PC-3 (cell line): ENCODE measurements at regions not wholly inside any gene's neighbourhood (a gene's known extent, or its start where the extent isn't known, plus 50 kb on each side); places are given as distances from the start of the nearest gene placed in this dataset.

ENCODE experiments used
- EZH2 ChIP-seq: fragments of 300-600 bp; sonication (generic); IDR thresholded peaks from one replicate; pipeline ENCODE4 v1.6.1; 2017; ENCODE audit warnings: antibody characterized with exemption, mild to moderate bottlenecking, low read length; ENCODE audit not compliant: unreplicated experiment
- TF ChIP-seq, protein P1 (sequence below): fragments of 300-600 bp; sonication (generic); conservative IDR thresholded peaks from 2 replicates; pipeline ENCODE4 v1.5.1; 2017; ENCODE audit warnings: antibody characterized with exemption, low read depth, mild to moderate bottlenecking, low read length

- no peak for TF ChIP-seq EZH2
- TF ChIP-seq, protein P1, sequence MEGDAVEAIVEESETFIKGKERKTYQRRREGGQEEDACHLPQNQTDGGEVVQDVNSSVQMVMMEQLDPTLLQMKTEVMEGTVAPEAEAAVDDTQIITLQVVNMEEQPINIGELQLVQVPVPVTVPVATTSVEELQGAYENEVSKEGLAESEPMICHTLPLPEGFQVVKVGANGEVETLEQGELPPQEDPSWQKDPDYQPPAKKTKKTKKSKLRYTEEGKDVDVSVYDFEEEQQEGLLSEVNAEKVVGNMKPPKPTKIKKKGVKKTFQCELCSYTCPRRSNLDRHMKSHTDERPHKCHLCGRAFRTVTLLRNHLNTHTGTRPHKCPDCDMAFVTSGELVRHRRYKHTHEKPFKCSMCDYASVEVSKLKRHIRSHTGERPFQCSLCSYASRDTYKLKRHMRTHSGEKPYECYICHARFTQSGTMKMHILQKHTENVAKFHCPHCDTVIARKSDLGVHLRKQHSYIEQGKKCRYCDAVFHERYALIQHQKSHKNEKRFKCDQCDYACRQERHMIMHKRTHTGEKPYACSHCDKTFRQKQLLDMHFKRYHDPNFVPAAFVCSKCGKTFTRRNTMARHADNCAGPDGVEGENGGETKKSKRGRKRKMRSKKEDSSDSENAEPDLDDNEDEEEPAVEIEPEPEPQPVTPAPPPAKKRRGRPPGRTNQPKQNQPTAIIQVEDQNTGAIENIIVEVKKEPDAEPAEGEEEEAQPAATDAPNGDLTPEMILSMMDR: no peak
Observed at GRCh38 chr22:34243023-34243422, 322.7 kb upstream of the LARGE1 start.
